BE2C (cell line): ENCODE measurements at regions not wholly inside any gene's neighbourhood (a gene's known extent, or its start where the extent isn't known, plus 50 kb on each side); places are given as distances from the start of the nearest gene placed in this dataset.
"Not testable (repeated sequence)": the region's sequence is repeated elsewhere in the genome, so short reads cannot be mapped to it uniquely, and the experiment has no call there.

ENCODE experiments used
- DNase-seq: peaks from one replicate; pipeline ENCODE4 v3.0.0-alpha.2; 2020
- H3K27me3 ChIP-seq: fragments of 250-450 bp; sonication (Bioruptor Pico); 2 replicates; pipeline ENCODE4 v1.5.1; 2020; ENCODE audit warnings: mild to moderate bottlenecking
- H3K36me3 ChIP-seq: fragments of 250-450 bp; sonication (Bioruptor Pico); 2 replicates; pipeline ENCODE4 v1.5.1; 2020; ENCODE audit warnings: mild to moderate bottlenecking
- H3K4me1 ChIP-seq: fragments of 250-450 bp; sonication (Bioruptor Pico); 2 replicates; pipeline ENCODE4 v1.5.1; 2020
- H3K4me3 ChIP-seq: 2 replicates; pipeline ENCODE4 v1.5.1; 2011; ENCODE audit warnings: low read depth, low read length
- H3K9me3 ChIP-seq: fragments of 250-450 bp; sonication (Bioruptor Pico); 2 replicates; pipeline ENCODE4 v1.5.1; 2020
- CTCF ChIP-seq: IDR thresholded peaks from 2 replicates; pipeline ENCODE4 v1.5.1; 2012; ENCODE audit warnings: mild to moderate bottlenecking, low read depth, low read length

GRCh38 chr6:139955366-139956155, 581.1 kb upstream of the CITED2 start:
- TF ChIP-seq CTCF, result no peak

GRCh38 chr6:139954463-139955071, 580.1 kb upstream of the CITED2 start:
- no peaks in the 10 kb centered on the region for H3K9me3 ChIP-seq
- H3K4me3 ChIP-seq, result no peak overlapping the region
- no peak for DNase-seq
- no peaks in the 10 kb centered on the region for H3K27me3 ChIP-seq
- no peak for TF ChIP-seq CTCF
- no peaks in the 10 kb centered on the region for H3K36me3 ChIP-seq
- no peaks in the 10 kb centered on the region for H3K4me1 ChIP-seq

More at GRCh38 chr6:139955366-139956155, 581.1 kb upstream of the CITED2 start:
- H3K4me1 ChIP-seq, result no peaks in the 10 kb centered on the region
- no peaks in the 10 kb centered on the region for H3K9me3 ChIP-seq
- no peak for DNase-seq
- no peaks in the 10 kb centered on the region for H3K36me3 ChIP-seq
- H3K27me3 ChIP-seq, result no peaks in the 10 kb centered on the region
- no peak overlapping the region for H3K4me3 ChIP-seq

- H3K4me3 ChIP-seq, H3K36me3 ChIP-seq, H3K27me3 ChIP-seq, H3K4me1 ChIP-seq, DNase-seq, H3K9me3 ChIP-seq: not testable (repeated sequence)
Measured at GRCh38 chr6:139953780-139954179, 579.3 kb upstream of the CITED2 start.

GRCh38 chr6:139951172-139951571, 576.7 kb upstream of the CITED2 start:
- no peaks in the 10 kb centered on the region for H3K4me1 ChIP-seq
- no peak overlapping the region for H3K4me3 ChIP-seq
- H3K9me3 ChIP-seq, result no peaks in the 10 kb centered on the region
- TF ChIP-seq CTCF, result no peak
- H3K27me3 ChIP-seq, result no peaks in the 10 kb centered on the region
- no peak for DNase-seq
- no peaks in the 10 kb centered on the region for H3K36me3 ChIP-seq

DNA sequence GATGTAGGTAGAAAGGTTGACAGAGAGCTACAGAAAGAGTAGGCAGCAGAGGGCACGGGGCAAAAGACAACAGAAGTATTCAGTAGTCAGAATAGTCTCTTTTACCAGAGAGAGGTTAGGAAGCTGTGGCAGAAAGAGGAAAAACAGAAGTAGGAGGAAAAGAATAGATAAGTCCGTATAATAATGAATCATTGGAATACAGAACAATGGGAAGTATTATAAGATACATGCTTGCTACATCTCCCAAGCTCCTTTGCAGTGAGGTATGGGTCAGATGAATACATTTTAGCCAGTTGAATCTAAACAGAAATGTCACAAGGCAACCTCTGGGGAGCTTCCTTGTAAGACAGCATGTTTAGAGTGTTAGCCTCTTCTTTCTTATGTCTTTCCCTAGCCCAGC, 570.5 kb upstream of the CITED2 start:
- TF ChIP-seq CTCF, result no peak
- no peak for DNase-seq
- H3K9me3 ChIP-seq, result no peaks in the 10 kb centered on the region
- no peaks in the 10 kb centered on the region for H3K36me3 ChIP-seq
- no peak overlapping the region for H3K4me3 ChIP-seq
- H3K4me1 ChIP-seq, result no peaks in the 10 kb centered on the region
- no peaks in the 10 kb centered on the region for H3K27me3 ChIP-seq

DNA sequence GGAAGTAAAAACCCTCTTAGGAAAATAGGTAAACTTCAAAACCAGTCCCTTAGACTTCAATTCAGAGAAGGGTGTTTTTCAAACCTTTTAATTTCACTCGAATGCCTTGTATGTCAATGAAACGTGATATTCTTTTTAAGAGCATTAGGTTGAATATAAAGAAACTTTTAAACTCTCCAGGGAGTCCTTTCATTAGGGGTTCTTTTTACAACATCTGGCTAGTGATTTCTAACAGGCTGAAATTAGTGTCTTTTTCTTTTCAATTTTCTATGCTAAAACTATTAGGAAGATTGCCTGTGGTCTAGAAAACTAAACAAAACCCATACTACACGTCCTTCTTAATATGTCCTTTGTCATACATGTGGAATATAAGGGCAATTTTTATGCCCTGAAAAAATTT, 569.7 kb upstream of the CITED2 start:
- no peaks in the 10 kb centered on the region for H3K9me3 ChIP-seq
- no peak for TF ChIP-seq CTCF
- no peaks in the 10 kb centered on the region for H3K36me3 ChIP-seq
- H3K4me1 ChIP-seq, result peaks cover under 1% of the 10 kb centered on the region; the same call in 1 of the 2 replicates
- H3K4me3 ChIP-seq, result no peak overlapping the region
- H3K27me3 ChIP-seq, result no peaks in the 10 kb centered on the region
- DNase-seq, result no peak
